Activated CD4-positive, alpha-beta T cell treated with anti-CD3 and anti-CD28 coated beads for 4 hours (primary cell): ENCODE measurements at regions not wholly inside any gene's neighbourhood (a gene's known extent, or its start where the extent isn't known, plus 50 kb on each side); places are given as distances from the start of the nearest gene placed in this dataset.
"Not testable (repeated sequence)": the region's sequence is repeated elsewhere in the genome, so short reads cannot be mapped to it uniquely, and the experiment has no call there.

Source experiments
- DNase-seq, 2 donors: peaks; one replicate each; pipeline ENCODE4 v3.0.0-alpha.2; 2020

DNA sequence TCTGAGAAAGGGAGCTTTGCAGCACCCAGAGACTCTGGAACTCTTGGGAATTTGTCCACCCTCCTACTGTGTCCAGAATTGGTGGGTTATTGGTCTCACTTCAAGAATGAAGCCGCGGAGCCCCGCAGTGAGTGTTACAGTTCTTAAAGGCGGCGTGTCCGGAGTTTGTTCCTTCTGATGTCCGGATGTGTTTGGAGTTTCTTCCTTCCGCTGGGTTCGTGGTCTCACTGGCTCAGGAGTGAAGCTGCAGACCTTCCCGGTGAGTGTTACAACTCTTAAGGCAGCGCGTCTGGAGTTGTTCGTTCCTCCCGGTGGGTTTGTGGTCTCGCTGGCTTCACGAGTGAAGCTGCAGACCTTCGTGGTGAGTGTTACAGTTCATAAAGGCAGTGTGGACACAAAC lies 824.7 kb downstream of the LRRTM4 start:
- not testable (repeated sequence) for DNase-seq

DNA sequence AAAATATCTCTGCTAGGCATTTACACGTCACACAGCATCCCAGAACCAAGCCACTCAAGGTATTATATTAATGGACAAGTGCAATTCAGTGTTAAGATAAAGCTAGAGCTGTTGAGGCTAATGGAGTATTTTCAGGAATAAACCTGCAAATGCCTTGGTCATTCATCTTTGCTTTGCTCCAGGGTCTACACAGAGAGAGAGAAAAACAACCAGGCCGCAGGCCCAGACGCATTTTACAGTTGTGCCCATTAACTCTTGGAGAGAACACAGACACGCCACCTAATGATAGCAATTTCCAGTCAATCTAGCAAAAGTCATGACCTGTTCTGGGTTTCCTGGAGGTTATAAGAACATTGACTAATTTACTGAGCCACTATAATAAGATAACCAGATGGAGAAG lies 829.3 kb downstream of the LRRTM4 start:
- no peak for DNase-seq

DNA sequence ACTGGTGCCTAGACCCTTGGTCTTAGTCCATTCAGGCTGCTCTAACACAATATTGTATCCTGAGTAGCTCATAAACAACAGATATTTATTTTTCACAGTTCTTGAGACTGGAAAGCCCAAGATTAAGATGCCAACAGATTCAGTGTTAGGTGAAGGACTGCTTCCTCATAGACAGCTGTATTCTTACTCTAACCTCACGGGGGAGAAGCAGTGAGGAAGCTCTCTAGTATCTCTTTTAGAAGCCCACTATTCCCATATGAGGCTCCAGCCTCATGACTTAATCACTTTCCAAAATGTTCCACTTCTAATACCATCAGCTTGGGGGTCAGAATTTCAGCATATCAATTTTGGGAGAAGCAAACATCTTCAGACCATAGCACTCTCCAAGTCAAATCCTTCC lies 833.4 kb downstream of the LRRTM4 start:
- no peak for DNase-seq

DNA sequence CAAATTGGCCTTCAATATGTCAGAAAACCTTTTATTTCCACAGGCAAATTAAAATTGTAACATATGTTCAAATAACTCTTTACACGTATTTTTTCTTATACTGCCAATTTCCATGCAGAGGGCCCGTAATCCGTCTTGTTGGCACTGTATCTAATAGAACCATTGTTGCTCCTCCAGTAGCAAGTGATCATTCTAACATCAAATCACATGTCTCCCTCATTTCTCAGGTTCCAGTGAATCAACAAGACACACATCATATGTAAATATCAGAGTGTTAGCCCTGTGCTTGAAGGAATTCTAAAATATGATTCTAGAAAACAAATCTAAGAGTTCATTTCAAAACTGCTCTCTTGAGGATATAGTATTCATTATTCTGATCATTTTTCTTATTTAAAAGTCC lies 834.3 kb downstream of the LRRTM4 start:
- DNase-seq: no peak

DNA sequence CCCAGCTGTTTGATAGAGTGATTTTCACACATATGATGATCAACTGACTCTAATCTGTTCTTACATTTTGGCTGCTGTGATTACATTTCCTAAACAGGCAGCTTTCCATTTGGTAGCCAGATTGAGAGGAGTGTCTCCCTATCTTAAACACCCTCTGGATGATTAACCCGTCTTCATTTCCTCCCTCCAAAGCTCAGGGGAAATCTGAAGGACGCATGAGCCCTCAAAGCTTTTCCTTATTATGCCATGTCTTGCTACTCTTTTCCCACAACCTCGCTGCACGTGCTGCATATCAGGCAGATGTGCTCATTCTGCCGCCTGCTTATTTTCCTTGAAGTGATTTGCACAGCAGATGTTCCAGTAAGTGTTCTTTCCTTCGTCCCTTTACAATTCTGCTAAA lies 837.4 kb downstream of the LRRTM4 start:
- DNase-seq: no peak

DNA sequence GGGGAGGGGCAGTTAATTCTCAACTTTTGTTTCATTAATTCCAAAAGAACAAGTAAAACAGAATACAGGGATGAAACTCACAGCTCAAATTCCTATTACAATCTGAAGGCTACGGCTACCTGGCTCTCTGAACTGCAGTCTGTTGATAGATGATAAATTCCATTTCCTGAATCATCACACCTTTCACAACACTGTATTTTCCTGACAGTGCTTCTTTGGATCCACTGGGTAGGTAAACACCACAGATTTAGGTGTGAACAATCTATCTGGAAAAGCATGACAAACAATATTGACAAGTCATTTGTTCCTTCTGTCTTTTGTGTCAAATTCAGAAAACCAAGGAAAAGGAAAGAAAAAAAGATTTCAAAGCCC lies 843.2 kb downstream of the LRRTM4 start:
- no peak for DNase-seq

DNA sequence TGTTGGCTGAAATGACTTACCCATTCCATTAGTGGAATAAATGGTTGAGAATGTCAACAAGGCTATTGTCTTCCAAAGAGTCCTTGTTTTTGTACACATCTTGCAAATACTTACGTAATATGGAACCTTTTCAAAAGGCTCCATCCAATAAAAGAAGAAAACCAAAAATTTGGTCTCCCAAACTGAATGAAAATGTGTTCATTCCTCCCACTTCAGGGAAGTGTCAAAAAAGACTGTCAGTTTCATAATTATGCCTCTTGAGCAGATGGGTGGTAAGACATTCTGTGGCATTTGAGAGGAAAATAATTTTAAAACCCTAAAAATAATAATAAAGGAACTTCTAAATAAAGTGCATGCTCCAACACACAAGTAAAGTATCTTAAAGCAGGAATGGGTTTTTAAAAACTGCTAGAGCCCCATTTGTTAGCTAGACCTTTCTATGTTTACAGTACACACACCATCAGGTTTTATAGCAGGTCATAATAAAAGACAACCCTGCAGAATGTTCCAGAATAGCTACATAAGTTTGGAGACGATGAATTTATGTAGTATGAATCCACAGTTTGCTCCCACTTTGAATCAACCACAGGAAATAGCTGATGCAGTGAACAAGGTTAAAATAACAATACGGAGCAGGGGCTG lies 843.7 kb downstream of the LRRTM4 start:
- DNase-seq: no peak

DNA sequence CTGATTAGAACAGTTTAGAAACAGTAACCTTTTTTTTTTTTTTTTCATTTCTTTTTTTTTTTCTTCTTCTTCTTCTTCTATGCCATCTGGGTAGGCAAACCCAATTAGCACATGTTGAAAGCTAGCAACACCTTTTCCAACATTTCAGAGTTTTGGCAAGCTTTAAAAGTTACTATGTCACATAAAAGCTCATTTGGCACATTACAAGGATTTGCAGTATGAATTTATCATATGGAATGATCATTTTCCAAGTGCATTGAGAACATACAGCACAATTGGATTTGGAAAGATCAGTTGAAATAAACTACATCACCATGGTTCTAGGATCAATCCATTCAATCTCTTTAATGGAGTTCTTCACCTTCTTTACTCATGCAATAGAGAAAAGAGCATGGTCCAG lies 847.0 kb downstream of the LRRTM4 start:
- no peak for DNase-seq

DNA sequence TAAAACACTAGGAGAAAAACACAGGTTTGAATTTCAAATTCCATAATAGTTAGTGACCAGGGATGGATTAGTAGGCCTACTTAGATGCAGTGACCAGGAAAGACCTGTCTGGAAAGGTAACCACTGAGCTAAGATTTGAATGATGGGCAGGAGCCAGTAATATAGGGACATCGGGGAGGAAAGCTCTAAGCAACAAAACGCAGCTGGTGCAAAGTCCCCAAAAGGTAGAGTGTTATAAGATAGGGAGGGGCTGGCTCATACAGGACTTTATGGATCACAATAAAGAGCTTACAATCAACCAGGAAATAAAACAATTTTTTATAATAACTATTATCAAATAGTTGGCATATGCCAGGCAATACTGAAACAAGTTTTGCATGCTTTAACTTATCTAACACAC lies 849.4 kb downstream of the LRRTM4 start:
- no peak for DNase-seq

DNA sequence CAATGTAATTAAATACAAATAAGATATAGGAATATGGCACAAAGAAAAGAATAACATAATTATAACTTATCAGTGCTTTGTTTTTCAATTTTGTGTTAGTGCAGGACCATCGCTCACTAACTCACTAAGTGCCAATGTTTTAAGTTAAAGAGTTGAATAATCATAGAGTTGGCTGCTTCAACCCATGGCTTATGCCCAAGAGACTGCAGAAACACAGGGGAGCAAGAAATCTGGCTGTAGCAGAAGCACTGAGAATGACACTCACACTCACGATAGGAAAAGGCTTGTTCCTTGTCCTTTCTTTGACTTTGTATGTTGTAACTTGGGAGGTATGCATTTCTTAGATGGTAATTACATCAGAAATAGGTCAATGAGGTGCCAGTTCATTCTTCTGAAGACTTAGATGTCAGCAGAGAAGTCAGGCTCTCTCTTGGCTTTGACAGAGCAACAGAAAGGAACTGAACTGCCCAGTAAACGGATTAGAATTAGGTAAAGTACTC lies 852.2 kb downstream of the LRRTM4 start:
- no peak for DNase-seq

DNA sequence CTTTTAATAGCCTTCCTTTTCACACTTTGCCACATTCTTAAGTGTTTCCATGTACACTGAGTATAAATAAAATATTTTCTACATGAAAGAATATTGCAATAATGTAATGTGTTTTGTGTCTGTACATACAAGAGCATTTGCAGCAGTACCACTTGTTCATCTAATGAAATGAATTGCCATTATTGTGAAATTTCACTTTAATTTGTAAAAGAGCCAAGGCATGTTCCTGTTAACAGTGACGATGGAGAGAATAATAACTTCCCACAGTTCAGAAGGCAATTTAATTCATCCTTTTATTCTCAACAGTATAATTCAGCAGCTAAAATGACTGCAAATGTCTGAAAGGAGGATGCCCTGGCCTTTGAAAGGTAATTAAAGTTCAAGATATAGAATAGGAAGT lies 853.9 kb downstream of the LRRTM4 start:
- DNase-seq: no peak

DNA sequence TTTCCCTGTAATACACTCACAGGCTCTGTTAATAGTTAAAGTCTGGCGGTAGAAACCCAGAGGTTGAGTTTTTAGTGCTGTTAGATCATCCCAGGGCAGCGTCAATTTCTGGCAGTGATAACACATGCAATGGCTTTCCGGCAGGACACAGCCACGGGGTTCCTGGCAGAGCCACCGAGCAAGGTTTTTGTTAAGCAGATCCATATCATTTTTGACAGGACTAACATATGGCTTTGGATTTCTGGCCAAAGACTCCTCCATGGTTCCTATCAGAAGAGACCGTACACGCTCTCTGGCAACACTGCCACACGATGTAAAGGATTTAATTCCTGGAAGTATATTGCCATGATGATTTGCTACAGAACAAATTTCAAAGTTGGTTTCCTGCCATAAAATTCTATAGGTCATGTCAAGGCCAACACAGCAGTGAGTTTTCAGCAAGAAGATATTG lies 854.3 kb downstream of the LRRTM4 start:
- no peak for DNase-seq

DNA sequence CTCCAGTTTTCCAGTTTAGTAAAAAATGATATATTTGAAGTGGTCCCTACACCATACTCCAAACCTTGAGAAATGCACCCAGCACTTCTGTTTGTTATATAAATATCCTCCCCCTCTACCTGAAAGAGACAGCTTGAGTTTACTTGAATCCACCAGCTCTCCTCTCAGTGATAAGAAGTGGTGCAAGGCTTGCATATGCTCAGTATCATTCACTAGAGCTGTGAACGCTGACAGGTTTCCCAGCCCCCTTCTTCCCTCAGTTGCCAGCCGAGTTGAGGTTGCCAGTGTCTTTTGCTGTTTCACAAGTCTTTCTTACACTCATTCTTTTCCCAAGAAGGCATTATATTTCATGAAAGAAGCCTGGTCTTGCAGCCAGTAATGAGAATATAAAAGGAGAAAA lies 880.0 kb downstream of the LRRTM4 start:
- DNase-seq: no peak

DNA sequence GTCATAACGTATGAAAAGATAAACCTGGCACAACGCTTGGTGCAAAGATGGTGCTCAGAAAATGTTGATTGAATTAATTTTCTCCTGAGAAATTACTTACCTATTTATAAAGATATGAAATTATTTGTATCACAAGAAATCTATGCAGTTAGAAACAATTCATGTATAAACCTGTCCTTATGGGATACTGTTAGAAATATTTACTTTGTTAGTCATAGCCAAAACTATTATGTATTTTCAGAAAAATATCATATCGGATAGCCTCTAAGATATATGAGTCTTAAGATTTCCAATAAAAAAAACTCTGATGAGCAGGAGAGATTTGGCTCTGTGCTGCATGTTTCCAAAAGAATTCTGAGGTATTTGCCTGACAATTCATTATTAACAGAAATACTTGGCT lies 880.7 kb downstream of the LRRTM4 start:
- DNase-seq: no peak

DNA sequence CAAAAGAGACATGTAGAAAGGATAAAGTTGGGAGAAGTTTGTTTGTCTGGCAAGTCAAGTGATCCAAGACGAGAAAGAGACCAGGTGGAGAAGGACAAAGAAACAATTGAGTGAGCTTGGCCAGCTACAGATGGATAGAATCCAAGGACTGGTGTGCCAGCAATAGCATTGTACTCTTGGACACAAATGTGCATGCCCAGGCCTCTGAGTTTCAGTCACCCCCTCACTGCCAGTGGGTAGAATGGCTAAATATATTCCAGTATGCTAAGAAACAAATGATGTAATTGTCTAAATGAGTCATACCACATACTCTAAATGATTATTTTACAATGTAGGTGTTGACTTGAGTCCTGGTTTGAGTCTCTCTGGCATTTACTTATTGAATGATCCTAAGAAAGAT lies 881.3 kb downstream of the LRRTM4 start:
- no peak for DNase-seq

DNA sequence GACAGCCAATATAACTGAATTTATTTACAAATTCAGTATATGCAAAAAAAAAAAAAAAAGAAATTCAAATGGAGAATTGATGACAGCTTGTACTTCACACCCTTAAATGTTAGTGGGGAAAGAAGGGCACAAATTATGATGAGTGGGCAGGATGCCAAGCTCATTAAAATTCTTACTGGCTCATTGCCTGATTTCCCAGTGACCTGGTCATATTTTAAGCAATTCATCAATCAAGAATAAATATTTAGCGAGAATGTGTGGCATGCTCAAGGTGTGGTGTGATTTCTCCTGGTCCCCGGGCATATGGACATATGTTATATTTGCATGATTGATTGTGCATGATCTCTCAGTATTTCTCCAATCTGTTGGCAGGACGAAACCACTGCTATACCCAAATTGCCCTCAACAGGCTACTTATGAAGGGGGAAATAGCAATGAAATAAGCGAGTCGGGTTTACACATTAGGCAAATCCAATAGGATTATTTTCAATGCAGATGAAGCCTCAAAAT lies 883.0 kb downstream of the LRRTM4 start:
- DNase-seq: no peak

DNA sequence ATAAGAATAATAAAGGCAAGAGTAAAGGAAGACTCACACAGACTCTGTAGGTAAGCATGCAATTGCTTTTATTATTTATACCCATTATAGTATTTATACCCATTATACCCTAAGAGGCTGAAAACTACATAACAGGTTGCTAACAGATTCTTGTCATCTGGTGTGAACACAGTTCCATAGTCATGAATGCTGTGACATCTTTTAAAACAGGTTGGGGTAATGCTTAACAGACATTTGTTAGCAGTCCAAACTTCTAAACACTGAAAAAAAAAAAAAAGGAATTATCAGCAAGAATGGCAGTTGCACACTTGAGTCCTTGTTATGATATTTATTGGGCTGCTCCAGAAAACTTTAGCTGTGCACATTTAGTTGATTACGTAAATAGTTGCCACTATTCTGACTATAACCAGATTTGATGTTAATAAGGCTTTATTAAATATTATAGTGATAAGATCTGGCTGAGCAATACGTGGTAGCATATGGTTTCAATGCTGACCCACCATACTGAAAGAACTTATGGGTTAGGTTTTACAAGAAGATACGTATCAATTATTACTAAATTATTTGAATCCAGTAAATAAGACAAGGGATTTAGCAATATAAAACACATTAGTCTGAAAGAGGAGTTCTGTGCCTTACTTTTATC lies 888.8 kb downstream of the LRRTM4 start:
- DNase-seq: no peak

DNA sequence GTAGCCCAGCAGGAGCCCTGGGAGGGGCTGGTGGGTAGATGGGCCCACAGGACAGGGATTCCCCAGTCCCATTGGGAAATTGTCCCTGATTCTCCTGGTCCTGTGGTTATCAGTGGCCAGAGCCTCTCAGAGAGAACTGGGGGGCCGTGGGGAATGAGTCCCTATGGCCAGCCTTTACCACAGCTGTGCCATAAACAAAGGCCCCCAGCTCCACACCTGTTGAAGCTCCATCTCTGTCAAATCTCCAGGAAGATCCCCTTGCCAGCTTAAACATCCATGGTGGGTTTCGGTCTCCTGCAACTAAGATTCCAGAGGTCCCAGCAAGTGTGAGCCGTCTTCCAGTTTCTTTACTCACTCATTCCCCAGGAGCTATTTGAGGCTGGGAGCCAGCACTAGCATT lies 897.1 kb downstream of the LRRTM4 start:
- DNase-seq: no peak

DNA sequence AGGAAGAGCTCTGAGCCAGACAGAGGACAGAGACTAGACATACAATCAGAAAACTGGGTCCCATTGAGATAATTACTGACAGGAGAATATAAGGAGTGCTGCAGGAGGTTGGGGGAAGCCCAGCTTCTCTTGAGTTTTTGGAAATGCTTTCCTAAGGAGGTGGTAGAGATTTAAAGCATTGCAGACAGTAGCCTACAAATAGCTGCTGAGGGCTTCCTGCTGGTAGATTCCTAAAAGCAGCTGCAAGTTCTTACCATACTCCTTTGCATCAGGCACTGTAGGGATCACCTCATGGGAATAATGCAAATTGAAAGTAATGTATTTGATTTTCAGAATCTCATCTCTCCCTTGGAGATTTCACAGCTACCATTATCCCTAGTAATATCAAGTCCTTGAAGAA lies 902.6 kb upstream of the GCFC2 start:
- no peak for DNase-seq

DNA sequence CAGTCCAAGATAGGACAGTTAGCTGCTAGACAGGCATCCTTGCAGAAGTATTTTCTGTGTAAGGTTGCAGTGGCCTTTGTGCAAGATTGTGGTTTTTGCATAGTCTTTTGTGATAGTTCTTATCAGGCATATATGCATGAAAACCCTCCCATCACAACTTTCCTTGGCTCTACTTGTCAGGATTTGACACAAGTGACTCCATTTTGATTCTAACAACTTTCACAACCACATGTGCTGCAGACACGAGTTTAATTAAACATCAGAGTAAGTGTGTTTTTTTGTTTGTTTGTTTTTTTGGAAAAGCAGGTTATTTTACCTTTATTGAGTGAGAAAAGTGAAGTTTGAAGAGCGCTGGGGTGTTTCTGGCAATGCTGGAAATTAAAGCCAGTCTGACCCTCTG lies 902.0 kb upstream of the GCFC2 start:
- no peak for DNase-seq

DNA sequence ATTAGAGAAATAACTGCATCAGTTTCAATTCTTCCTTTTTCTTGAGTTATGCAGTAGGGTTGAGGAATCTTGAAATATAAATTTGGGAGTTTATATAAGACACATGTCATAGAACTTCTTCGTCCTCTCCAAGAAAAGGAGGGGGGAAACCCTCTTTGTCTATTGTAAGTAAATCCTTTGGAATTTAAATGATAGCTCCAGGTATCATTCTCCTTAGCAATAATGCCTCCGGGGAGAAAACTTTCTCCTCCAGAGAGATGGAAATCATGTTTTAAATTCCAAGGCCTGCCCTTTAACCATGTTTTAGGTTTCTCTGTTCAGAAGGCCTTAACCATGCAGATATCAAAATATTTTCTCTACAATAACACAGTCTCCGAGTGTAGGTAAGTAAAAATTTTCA lies 899.7 kb upstream of the GCFC2 start:
- DNase-seq: no peak

DNA sequence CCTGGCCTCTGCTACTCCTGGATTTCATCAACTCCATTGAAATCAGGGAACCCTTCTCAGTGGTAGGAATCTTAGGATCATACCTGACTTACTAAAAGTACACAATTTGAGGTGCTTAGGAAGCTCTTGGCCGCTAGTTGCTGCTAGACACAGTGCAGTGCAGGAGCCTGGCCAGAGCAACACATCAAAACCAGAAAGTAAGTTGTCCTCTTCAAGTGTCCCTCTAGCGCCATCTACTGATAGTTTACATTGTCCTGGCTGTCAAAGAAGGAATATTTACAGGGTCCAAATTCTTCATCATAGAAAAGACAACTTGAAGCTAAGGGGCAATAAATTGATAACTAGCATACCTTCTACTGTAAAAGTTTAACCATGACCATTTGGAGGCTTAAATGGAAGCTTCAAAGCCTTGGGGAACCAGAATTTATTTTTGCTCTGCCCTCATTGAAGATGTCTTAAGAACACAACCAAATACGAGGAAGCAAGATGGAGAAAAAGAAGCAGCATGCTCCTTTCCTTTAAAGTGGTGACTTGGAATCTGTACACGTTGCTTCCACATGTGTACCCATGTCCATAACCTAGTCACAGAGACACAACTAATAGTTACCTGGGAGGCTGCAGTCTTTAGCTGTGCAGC lies 889.1 kb upstream of the GCFC2 start:
- no peak for DNase-seq

DNA sequence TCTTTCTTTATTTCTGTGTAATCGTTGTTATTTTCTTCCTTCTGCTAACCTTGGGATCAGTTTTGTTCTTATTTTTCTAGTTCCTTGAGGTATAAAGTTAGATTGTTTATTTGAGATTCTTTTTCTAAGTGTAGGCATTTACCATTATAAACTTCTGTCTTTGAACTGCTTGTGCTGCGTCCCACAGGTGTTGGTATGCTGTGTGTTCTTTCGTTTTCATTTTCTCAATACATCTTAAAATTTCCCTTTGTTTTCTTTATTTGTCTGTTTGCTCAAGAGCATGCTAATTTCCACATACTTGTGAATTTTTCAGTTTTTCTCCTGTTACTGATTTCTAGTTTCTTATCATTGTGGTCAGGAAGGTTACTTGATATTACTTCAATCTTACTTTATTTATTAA lies 873.8 kb upstream of the GCFC2 start:
- DNase-seq: no peak

DNA sequence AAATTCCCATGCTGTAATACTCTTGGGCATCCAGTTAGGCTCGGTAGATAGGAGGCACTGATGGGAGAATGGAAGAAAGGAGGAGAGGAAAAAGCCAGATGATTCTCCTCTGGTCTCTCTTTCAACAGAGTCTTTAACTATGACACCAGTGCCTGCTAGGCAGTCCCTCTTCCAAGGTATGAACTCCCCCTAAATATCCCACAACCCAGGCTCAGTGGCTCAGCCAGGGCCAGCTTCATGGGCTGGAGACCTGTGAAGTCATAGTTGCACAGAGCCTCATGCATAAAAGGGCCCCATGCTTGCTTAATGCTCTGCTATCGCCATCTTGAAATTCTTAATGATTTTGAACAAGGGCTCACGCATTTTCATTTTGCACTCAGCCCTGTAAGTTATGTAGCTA lies 869.2 kb upstream of the GCFC2 start:
- no peak for DNase-seq
